GM23338 (cell line): ENCODE measurements at regions not wholly inside any gene's neighbourhood (a gene's known extent, or its start where the extent isn't known, plus 50 kb on each side); places are given as distances from the start of the nearest gene placed in this dataset.

Experiments used
- ATAC-seq: fragments of 200-7000 bp; cut with Tn5 transposase; 3 replicates; pipeline ENCODE4 v1.9.1; 2020
- DNase-seq: peaks from one replicate; pipeline ENCODE4 v3.0.0-alpha.2; 2015; ENCODE audit warnings: low spot score
- H2AFZ ChIP-seq: fragments of 200-600 bp; sonication (generic); 2 replicates; pipeline ENCODE4 v1.8.0; 2016; ENCODE audit warnings: antibody characterized with exemption, mild to moderate bottlenecking, moderate library complexity
- H3F3A ChIP-seq: fragments of 200-600 bp; sonication (generic); replicated peaks from 2 replicates; pipeline ENCODE4 v1.8.0; 2017; ENCODE audit warnings: antibody characterized with exemption, mixed run types, low read depth
- H3K27ac ChIP-seq: fragments of 200-600 bp; sonication (generic); 2 replicates; pipeline ENCODE4 v1.6.1; 2016; ENCODE audit warnings: low read depth
- H3K27me3 ChIP-seq: fragments of 200-600 bp; sonication (generic); 2 replicates; pipeline ENCODE4 v1.8.0; 2016; ENCODE audit warnings: mild to moderate bottlenecking, mixed run types, moderate library complexity; ENCODE audit not compliant: insufficient read depth
- H3K36me3 ChIP-seq: fragments of 200-600 bp; sonication (generic); 2 replicates; pipeline ENCODE4 v1.8.0; 2016; ENCODE audit warnings: mild to moderate bottlenecking; ENCODE audit not compliant: insufficient read depth
- H3K4me1 ChIP-seq: fragments of 200-600 bp; sonication (generic); 2 replicates; pipeline ENCODE4 v1.8.0; 2016; ENCODE audit warnings: mild to moderate bottlenecking, moderate library complexity; ENCODE audit not compliant: insufficient read depth
- H3K4me2 ChIP-seq: fragments of 200-600 bp; sonication (generic); 2 replicates; pipeline ENCODE4 v1.7.1; 2017; ENCODE audit warnings: mixed run types
- H3K4me3 ChIP-seq: fragments of 200-600 bp; sonication (generic); 2 replicates; pipeline ENCODE4 v1.6.1; 2016; ENCODE audit warnings: mixed run types
- H3K79me2 ChIP-seq: fragments of 200-600 bp; sonication (generic); replicated peaks from 2 replicates; pipeline ENCODE4 v1.8.0; 2017; ENCODE audit warnings: mild to moderate bottlenecking; ENCODE audit not compliant: insufficient read depth
- H3K9me2 ChIP-seq: fragments of 200-600 bp; sonication (generic); 2 replicates; pipeline ENCODE4 v1.8.0; 2017; ENCODE audit not compliant: insufficient read depth
- H4K20me1 ChIP-seq: fragments of 200-600 bp; sonication (generic); replicated peaks from 2 replicates; pipeline ENCODE4 v1.8.0; 2017; ENCODE audit warnings: mild to moderate bottlenecking; ENCODE audit not compliant: insufficient read depth
- H3K27ac Mint-ChIP-seq: 2 replicates; pipeline ENCODE4 v1.8.0; 2020; ENCODE audit warnings: inconsistent platforms, mild to moderate bottlenecking, moderate library complexity, mixed read lengths
- H3K27me3 Mint-ChIP-seq: 3 replicates; pipeline ENCODE4 v1.8.0; 2022; ENCODE audit warnings: low read depth, mild to moderate bottlenecking, moderate library complexity, mixed read lengths, inconsistent platforms; ENCODE audit not compliant: insufficient read depth, poor library complexity
- H3K36me3 Mint-ChIP-seq: 3 replicates; pipeline ENCODE4 v1.8.0; 2021; ENCODE audit warnings: low read depth, mild to moderate bottlenecking, inconsistent platforms, moderate library complexity, mixed read lengths
- H3K4me1 Mint-ChIP-seq: 3 replicates; pipeline ENCODE4 v1.8.0; 2020; ENCODE audit warnings: mild to moderate bottlenecking, inconsistent platforms, mixed read lengths
- H3K4me3 Mint-ChIP-seq: 3 replicates; pipeline ENCODE4 v1.8.0; 2021; ENCODE audit warnings: moderate library complexity, mild to moderate bottlenecking, inconsistent platforms, mixed read lengths
- H3K9me3 Mint-ChIP-seq: 3 replicates; pipeline ENCODE4 v1.8.0; 2020; ENCODE audit warnings: moderate library complexity, mild to moderate bottlenecking, inconsistent platforms, mixed read lengths
- ETS1 ChIP-seq: IDR thresholded peaks from 2 replicates; pipeline ENCODE4 v1.6.1; 2016; ENCODE audit warnings: antibody characterized with exemption
- EZH2 ChIP-seq: fragments of 200-600 bp; sonication (generic); IDR thresholded peaks from one replicate; pipeline ENCODE4 v1.8.0; 2017; ENCODE audit warnings: antibody characterized with exemption, mild to moderate bottlenecking, low read depth; ENCODE audit not compliant: unreplicated experiment
- EZH2phosphoT487 ChIP-seq: fragments of 200-600 bp; sonication (generic); IDR thresholded peaks from one replicate; pipeline ENCODE4 v1.8.1; 2018; ENCODE audit warnings: antibody characterized with exemption; ENCODE audit not compliant: unreplicated experiment
- JUNB ChIP-seq: IDR thresholded peaks from one replicate; pipeline ENCODE4 v1.6.1; 2016; ENCODE audit warnings: antibody characterized with exemption; ENCODE audit not compliant: unreplicated experiment
- NANOG ChIP-seq: IDR thresholded peaks from 2 replicates; pipeline ENCODE4 v1.6.1; 2016; ENCODE audit warnings: antibody characterized with exemption, borderline replicate concordance
- POLR2AphosphoS5 ChIP-seq: IDR thresholded peaks from 2 replicates; pipeline ENCODE4 v1.6.1; 2016; ENCODE audit warnings: antibody characterized with exemption, low read depth
- REST ChIP-seq: IDR thresholded peaks from one replicate; pipeline ENCODE4 v1.6.1; 2018; ENCODE audit warnings: antibody characterized with exemption; ENCODE audit not compliant: unreplicated experiment
- STAT1 ChIP-seq: IDR thresholded peaks from one replicate; pipeline ENCODE4 v1.6.1; 2016; ENCODE audit warnings: antibody characterized with exemption; ENCODE audit not compliant: unreplicated experiment
- ZNF114 ChIP-seq: fragments of 250-450 bp; sonication (Bioruptor Pico); IDR thresholded peaks from 2 replicates; pipeline ENCODE4 v1.5.0; 2020; ENCODE audit warnings: mild to moderate bottlenecking, moderate library complexity
- ZNF331 ChIP-seq: fragments of 250-450 bp; sonication (Bioruptor Pico); IDR thresholded peaks from 2 replicates; pipeline ENCODE4 v1.5.0; 2020; ENCODE audit warnings: low read depth, mild to moderate bottlenecking, moderate library complexity
- ZNF462 ChIP-seq: fragments of 250-450 bp; sonication (Bioruptor Pico); IDR thresholded peaks from 2 replicates; pipeline ENCODE4 v1.5.0; 2020; ENCODE audit warnings: mild to moderate bottlenecking, moderate library complexity

GRCh38 chr6:141261672-141262060 is 871.1 kb upstream of the GJE1 start:
- Histone ChIP-seq H3K36me3 (no peaks in the 10 kb centered on the region), H3K27ac (no peak overlapping the region), H3K9me2 (no peaks in the 10 kb centered on the region), H4K20me1 (no peaks in the 10 kb centered on the region), H3K79me2 (no peaks in the 10 kb centered on the region), H3K4me3 (no peak overlapping the region), H3K4me1 (peaks cover 25% of the 10 kb centered on the region), H3K4me2 (no peak overlapping the region), H3K27me3 (no peaks in the 10 kb centered on the region), H2AFZ (no peak overlapping the region), H3F3A (no peaks in the 10 kb centered on the region)
- H3K27ac Mint-ChIP-seq = no peak overlapping the region
- H3K4me3 Mint-ChIP-seq = no peak overlapping the region
- TF ChIP-seq STAT1 = no peak
- H3K4me1 Mint-ChIP-seq = peaks cover 25% of the 10 kb centered on the region
- DNase-seq (no peak), ATAC-seq (no peak)
- 0 out of 3 replicates have a peak, but pooled peaks cover 4% of the 10 kb centered on the region for H3K36me3 Mint-ChIP-seq
- H3K27me3 Mint-ChIP-seq = no peaks in the 10 kb centered on the region
- peaks cover 2% of the 10 kb centered on the region; the same call in 2 of the 3 replicates for H3K9me3 Mint-ChIP-seq

- Histone ChIP-seq H2AFZ (0 out of 2 replicates have a peak overlapping the region, but pooled peaks have one; percentile 14), H3K4me1 (peaks cover 21% of the 10 kb centered on the region), H3K79me2 (no peaks in the 10 kb centered on the region), H3K4me3 (no peak overlapping the region), H3F3A (no peaks in the 10 kb centered on the region), H4K20me1 (no peaks in the 10 kb centered on the region), H3K36me3 (no peaks in the 10 kb centered on the region), H3K27me3 (no peaks in the 10 kb centered on the region), H3K9me2 (no peaks in the 10 kb centered on the region), H3K27ac (no peak overlapping the region), H3K4me2 (no peak overlapping the region)
- Mint-ChIP-seq H3K27ac (no peak overlapping the region), H3K36me3 (0 out of 3 replicates have a peak, but pooled peaks cover 4% of the 10 kb centered on the region), H3K4me1 (peaks cover 20% of the 10 kb centered on the region), H3K4me3 (no peak overlapping the region), H3K9me3 (peaks cover 2% of the 10 kb centered on the region; the same call in 2 of the 3 replicates), H3K27me3 (no peaks in the 10 kb centered on the region)
- ATAC-seq (no peak), DNase-seq (no peak)
- no peak for TF ChIP-seq ZNF331
- no peak for TF ChIP-seq JUNB
- no peak for TF ChIP-seq ZNF114
- TF ChIP-seq EZH2 = no peak
- no peak for TF ChIP-seq REST
- no peak for TF ChIP-seq EZH2phosphoT487
- no peak for TF ChIP-seq NANOG
- no peak for TF ChIP-seq ETS1
- no peak for TF ChIP-seq ZNF462 (CRISPR knock-in tag)
- TF ChIP-seq POLR2AphosphoS5 = no peak
Observed at GRCh38 chr6:141261016-141261671, 871.6 kb upstream of the GJE1 start.
